Transverse colon (tissue), 4 donors: ENCODE measurements at regions not wholly inside any gene's neighbourhood (a gene's known extent, or its start where the extent isn't known, plus 50 kb on each side); places are given as distances from the start of the nearest gene placed in this dataset.

ENCODE experiments used
- CTCF ChIP-seq, 5 experiments: fragments of 200-600 bp in 3 of 5; fragments of 450-650 bp in 2 of 5; sonication (generic) in 3 of 5; IDR thresholded peaks; 1 replicate in 2 of 5; 2 replicates in 3 of 5; pipeline ENCODE4 v1.5.1; 2016 to 2017; ENCODE audit warnings: antibody characterized with exemption in 5 of 5, inconsistent platforms in 3 of 5, mild to moderate bottlenecking in 2 of 5, moderate library complexity in 1 of 5
- EP300 ChIP-seq: sonication (generic); formaldehyde crosslinking; IDR thresholded peaks from one replicate; pipeline ENCODE4 v1.6.1; 2017; ENCODE audit warnings: antibody characterized with exemption, low read depth
- POLR2A ChIP-seq: fragments of 450-650 bp; IDR thresholded peaks from one replicate; pipeline ENCODE4 v1.6.1; 2016; ENCODE audit warnings: antibody characterized with exemption, mild to moderate bottlenecking, moderate library complexity
- POLR2AphosphoS5 ChIP-seq, 3 donors: sonication (generic); formaldehyde crosslinking; IDR thresholded peaks; one replicate each; pipeline ENCODE4 v1.6.1; 2016; ENCODE audit warnings: antibody characterized with exemption in 3 of 3

GRCh38 chr2:143842836-143843235 is 677.1 kb downstream of the ZEB2 start:
- no peak for TF ChIP-seq POLR2A
- no peak for TF ChIP-seq CTCF (IDR thresholded peaks at IDR 0.05)
- no peak for TF ChIP-seq EP300
- no peak for TF ChIP-seq POLR2AphosphoS5 (IDR thresholded peaks at IDR 0.05)
